GM13976 (cell line): ENCODE measurements at regions not wholly inside any gene's neighbourhood (a gene's known extent, or its start where the extent isn't known, plus 50 kb on each side); places are given as distances from the start of the nearest gene placed in this dataset.
"Not testable (repeated sequence)": the region's sequence is repeated elsewhere in the genome, so short reads cannot be mapped to it uniquely, and the experiment has no call there.

Experiments
- DNase-seq: peaks from one replicate; pipeline ENCODE4 v3.0.0; 2012; ENCODE audit warnings: low spot score
- CTCF ChIP-seq: IDR thresholded peaks from 2 replicates; pipeline ENCODE4 v1.5.1; 2012; ENCODE audit warnings: borderline replicate concordance, mild to moderate bottlenecking; ENCODE audit not compliant: insufficient read depth; ENCODE audit errors: extremely low read depth, missing control alignments, control extremely low read depth
- in situ Hi-C: fragments of 300-500 bp; cut with MboI; formaldehyde crosslinking; loops from one replicate; pipeline ENCODE4 v1.12.0; 2022; ENCODE audit warnings: low sequenced_read_pairs, mixed read lengths, inconsistent platforms; ENCODE audit not compliant: unreplicated experiment

GRCh38 chr4:186826006-186826405, 102.3 kb upstream of the FAT1 start:
- in situ Hi-C loops, result no loop called here
- DNase-seq, result no peak
- TF ChIP-seq CTCF, result no peak

GRCh38 chr4:186826846-186827533, 103.3 kb upstream of the FAT1 start:
- in situ Hi-C loops, result no loop called here
- no peak for DNase-seq
- no peak for TF ChIP-seq CTCF

- in situ Hi-C loops, result no loop called here
- no peak for TF ChIP-seq CTCF
- DNase-seq, result no peak
Observed at GRCh38 chr4:186827534-186827897, 103.9 kb upstream of the FAT1 start.

- in situ Hi-C loops, result no loop called here
- DNase-seq, result no peak
- no peak for TF ChIP-seq CTCF
Observed at GRCh38 chr4:186829097-186829496, 105.4 kb upstream of the FAT1 start.

GRCh38 chr4:186829740-186830449, 106.2 kb upstream of the FAT1 start:
- no peak for TF ChIP-seq CTCF
- in situ Hi-C loops, result no loop called here
- no peak for DNase-seq

- no peak for DNase-seq
- no peak for TF ChIP-seq CTCF
- in situ Hi-C loops, result no loop called here
Observed at GRCh38 chr4:186831574-186831973, 107.9 kb upstream of the FAT1 start.

- in situ Hi-C loops, result no loop called here
- no peak for TF ChIP-seq CTCF
- no peak for DNase-seq
Observed at GRCh38 chr4:186832906-186833305, 109.2 kb upstream of the FAT1 start.

- DNase-seq, in situ Hi-C loops: not testable (repeated sequence)
Observed at GRCh38 chr4:186837463-186837862, 113.8 kb upstream of the FAT1 start.
